Prostate gland (tissue), 2 donors: ENCODE measurements at regions not wholly inside any gene's neighbourhood (a gene's known extent, or its start where the extent isn't known, plus 50 kb on each side); places are given as distances from the start of the nearest gene placed in this dataset.

Source experiments
- POLR2A ChIP-seq: fragments of 450-650 bp; IDR thresholded peaks from one replicate; pipeline ENCODE4 v1.6.1; 2016; ENCODE audit warnings: antibody characterized with exemption, mild to moderate bottlenecking
- TF ChIP-seq, protein P1 (sequence below), 4 experiments: fragments of 200-600 bp in 2 of 4; fragments of 450-650 bp in 2 of 4; sonication (generic) in 2 of 4; IDR thresholded peaks; 1 replicate in 3 of 4; 2 replicates in 1 of 4; pipeline ENCODE4 v1.5.1; 2016 to 2019; ENCODE audit warnings: antibody characterized with exemption in 4 of 4, mild to moderate bottlenecking in 2 of 4, moderate library complexity in 2 of 4

DNA sequence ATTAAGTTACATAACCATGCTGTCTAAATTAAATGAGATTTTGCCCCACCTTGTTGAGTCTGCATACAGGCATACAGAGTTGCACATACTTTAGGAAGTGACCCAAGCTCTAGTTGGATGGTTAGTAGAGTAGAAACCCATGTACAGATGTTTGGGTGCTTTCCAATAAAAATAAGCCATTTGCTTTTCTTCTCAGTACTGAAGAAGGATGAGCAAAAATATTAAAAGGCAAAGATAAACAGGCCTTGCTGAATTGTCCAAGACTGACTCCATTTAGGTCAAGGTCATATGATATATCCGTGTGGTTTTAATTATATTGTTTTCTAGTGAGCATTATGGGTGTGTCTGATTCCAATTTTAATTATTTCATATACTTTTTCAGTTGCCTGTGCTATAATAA is 589.4 kb downstream of the RFPL4B start:
- TF ChIP-seq POLR2A = no peak
- TF ChIP-seq, protein P1, sequence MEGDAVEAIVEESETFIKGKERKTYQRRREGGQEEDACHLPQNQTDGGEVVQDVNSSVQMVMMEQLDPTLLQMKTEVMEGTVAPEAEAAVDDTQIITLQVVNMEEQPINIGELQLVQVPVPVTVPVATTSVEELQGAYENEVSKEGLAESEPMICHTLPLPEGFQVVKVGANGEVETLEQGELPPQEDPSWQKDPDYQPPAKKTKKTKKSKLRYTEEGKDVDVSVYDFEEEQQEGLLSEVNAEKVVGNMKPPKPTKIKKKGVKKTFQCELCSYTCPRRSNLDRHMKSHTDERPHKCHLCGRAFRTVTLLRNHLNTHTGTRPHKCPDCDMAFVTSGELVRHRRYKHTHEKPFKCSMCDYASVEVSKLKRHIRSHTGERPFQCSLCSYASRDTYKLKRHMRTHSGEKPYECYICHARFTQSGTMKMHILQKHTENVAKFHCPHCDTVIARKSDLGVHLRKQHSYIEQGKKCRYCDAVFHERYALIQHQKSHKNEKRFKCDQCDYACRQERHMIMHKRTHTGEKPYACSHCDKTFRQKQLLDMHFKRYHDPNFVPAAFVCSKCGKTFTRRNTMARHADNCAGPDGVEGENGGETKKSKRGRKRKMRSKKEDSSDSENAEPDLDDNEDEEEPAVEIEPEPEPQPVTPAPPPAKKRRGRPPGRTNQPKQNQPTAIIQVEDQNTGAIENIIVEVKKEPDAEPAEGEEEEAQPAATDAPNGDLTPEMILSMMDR (IDR thresholded peaks at IDR 0.05) = no peak
